ENCODE measurements at regions not wholly inside any gene's neighbourhood (a gene's known extent, or its start where the extent isn't known, plus 50 kb on each side); places are given as distances from the start of the nearest gene placed in this dataset.

- no peak for DNase-seq
Observed at GRCh38 chr5:98638111-98638510, 135.4 kb upstream of the RGMB start.

GRCh38 chr5:98638701-98639100 is 134.8 kb upstream of the RGMB start:
- Mint-ChIP-seq H3K27ac (no peak overlapping the region), H3K36me3 (ENCODE audit: low read depth) (no peaks in the 10 kb centered on the region), H3K27me3 (peaks cover 4% of the 10 kb centered on the region), H3K4me3 (no peak overlapping the region), H3K9me3 (ENCODE audit: low read depth) (no peaks in the 10 kb centered on the region), H3K4me1 (no peaks in the 10 kb centered on the region)
- intact Hi-C loops (cut with DNase I, micrococcal nuclease), result no loop called here
- CTCF ChIA-PET, result no interaction called here
- DNase-seq, result no peak
- POLR2A ChIA-PET, result no interaction called here
- no peak for ATAC-seq

More at GRCh38 chr5:98638111-98638510, 135.4 kb upstream of the RGMB start:
- ChIA-PET CTCF (no interaction called here), POLR2A (no interaction called here)
- intact Hi-C loops (cut with DNase I, micrococcal nuclease), result no loop called here
- no peak for ATAC-seq
- Mint-ChIP-seq H3K27ac (no peak overlapping the region), H3K27me3 (peaks cover 4% of the 10 kb centered on the region), H3K36me3 (ENCODE audit: low read depth) (no peaks in the 10 kb centered on the region), H3K4me1 (no peaks in the 10 kb centered on the region), H3K9me3 (ENCODE audit: low read depth) (no peaks in the 10 kb centered on the region), H3K4me3 (no peak overlapping the region)

- no peak for DNase-seq
- Mint-ChIP-seq H3K4me1 (no peaks in the 10 kb centered on the region), H3K4me3 (no peak overlapping the region), H3K36me3 (ENCODE audit: low read depth) (no peaks in the 10 kb centered on the region), H3K27me3 (peaks cover 4% of the 10 kb centered on the region), H3K27ac (no peak overlapping the region), H3K9me3 (ENCODE audit: low read depth) (no peaks in the 10 kb centered on the region)
- POLR2A ChIA-PET, result no interaction called here
- no peak for ATAC-seq
- intact Hi-C loops (cut with DNase I, micrococcal nuclease), result no loop called here
- CTCF ChIA-PET, result no interaction called here
Observed at GRCh38 chr5:98639274-98639673, 134.2 kb upstream of the RGMB start.

GRCh38 chr5:98641671-98642070 is 131.8 kb upstream of the RGMB start:
- no peaks in the 10 kb centered on the region for H3K36me3 Mint-ChIP-seq (ENCODE audit: low read depth)
- H3K4me3 Mint-ChIP-seq, result no peak overlapping the region
- no peaks in the 10 kb centered on the region for H3K4me1 Mint-ChIP-seq
- intact Hi-C loops (cut with DNase I, micrococcal nuclease), result no loop called here
- peaks cover 6% of the 10 kb centered on the region for H3K27me3 Mint-ChIP-seq
- DNase-seq (no peak), ATAC-seq (no peak)
- H3K9me3 Mint-ChIP-seq (ENCODE audit: low read depth), result no peaks in the 10 kb centered on the region
- CTCF ChIA-PET, result no interaction called here
- POLR2A ChIA-PET, result no interaction called here
- no peak overlapping the region for H3K27ac Mint-ChIP-seq

GRCh38 chr5:98643569-98643968 is 129.9 kb upstream of the RGMB start:
- intact Hi-C loops (cut with DNase I, micrococcal nuclease), result no loop called here
- H3K27me3 Mint-ChIP-seq, result peaks cover 6% of the 10 kb centered on the region
- CTCF ChIA-PET, result no interaction called here

GRCh38 chr5:98651715-98652114 is 121.7 kb upstream of the RGMB start:
- CTCF ChIA-PET, result interaction anchor here (0.6 kb wide), 1 partner anchor 391 kb away, joined by 3 read pairs; no protein-coding TSS in a partner anchor

More at GRCh38 chr5:98643569-98643968, 129.9 kb upstream of the RGMB start:
- POLR2A ChIA-PET, result no interaction called here
- H3K4me1 Mint-ChIP-seq, result no peaks in the 10 kb centered on the region
- no peaks in the 10 kb centered on the region for H3K36me3 Mint-ChIP-seq (ENCODE audit: low read depth)
- no peak overlapping the region for H3K27ac Mint-ChIP-seq
- no peak for ATAC-seq
- H3K4me3 Mint-ChIP-seq, result no peak overlapping the region
- H3K9me3 Mint-ChIP-seq (ENCODE audit: low read depth), result no peaks in the 10 kb centered on the region
- DNase-seq, result no peak

GRCh38 chr5:98656125-98656795 is 117.2 kb upstream of the RGMB start:
- Mint-ChIP-seq H3K27me3 (peaks cover 3% of the 10 kb centered on the region), H3K9me3 (ENCODE audit: low read depth) (no peaks in the 10 kb centered on the region), H3K4me1 (no peaks in the 10 kb centered on the region), H3K4me3 (no peak overlapping the region), H3K27ac (no peak overlapping the region), H3K36me3 (ENCODE audit: low read depth) (no peaks in the 10 kb centered on the region)
- intact Hi-C loops (cut with DNase I, micrococcal nuclease), result no loop called here
- no peak for DNase-seq
- ChIA-PET POLR2A (no interaction called here), CTCF (no interaction called here)
- no peak for ATAC-seq

More at GRCh38 chr5:98651715-98652114, 121.7 kb upstream of the RGMB start:
- no peaks in the 10 kb centered on the region for H3K4me1 Mint-ChIP-seq
- H3K9me3 Mint-ChIP-seq (ENCODE audit: low read depth), result no peaks in the 10 kb centered on the region
- no peak overlapping the region for H3K27ac Mint-ChIP-seq
- POLR2A ChIA-PET, result no interaction called here
- DNase-seq, result no peak
- H3K27me3 Mint-ChIP-seq, result peaks cover 2% of the 10 kb centered on the region
- intact Hi-C loops (cut with DNase I, micrococcal nuclease), result no loop called here
- H3K36me3 Mint-ChIP-seq (ENCODE audit: low read depth), result no peaks in the 10 kb centered on the region
- H3K4me3 Mint-ChIP-seq, result no peak overlapping the region
- ATAC-seq, result no peak

- intact Hi-C loops (cut with DNase I, micrococcal nuclease), result no loop called here
- Mint-ChIP-seq H3K27ac (no peak overlapping the region), H3K36me3 (ENCODE audit: low read depth) (no peaks in the 10 kb centered on the region), H3K27me3 (peaks cover 3% of the 10 kb centered on the region), H3K4me3 (no peak overlapping the region), H3K9me3 (ENCODE audit: low read depth) (no peaks in the 10 kb centered on the region), H3K4me1 (no peaks in the 10 kb centered on the region)
- ChIA-PET CTCF (no interaction called here), POLR2A (no interaction called here)
- DNase-seq (no peak), ATAC-seq (no peak)
Observed at GRCh38 chr5:98656796-98657195, 116.7 kb upstream of the RGMB start.

- H3K4me3 Mint-ChIP-seq, result no peak overlapping the region
- ATAC-seq, result no peak
- intact Hi-C loops (cut with DNase I, micrococcal nuclease), result no loop called here
- H3K9me3 Mint-ChIP-seq (ENCODE audit: low read depth), result no peaks in the 10 kb centered on the region
- peaks cover 3% of the 10 kb centered on the region for H3K27me3 Mint-ChIP-seq
- H3K4me1 Mint-ChIP-seq, result no peaks in the 10 kb centered on the region
- no peaks in the 10 kb centered on the region for H3K36me3 Mint-ChIP-seq (ENCODE audit: low read depth)
- H3K27ac Mint-ChIP-seq, result no peak overlapping the region
- ChIA-PET POLR2A (no interaction called here), CTCF (no interaction called here)
- no peak for DNase-seq
Observed at GRCh38 chr5:98657559-98657958, 115.9 kb upstream of the RGMB start.

GRCh38 chr5:98663521-98663920 is 109.9 kb upstream of the RGMB start:
- CTCF ChIA-PET, result no interaction called here
- no peak overlapping the region for H3K27ac Mint-ChIP-seq
- POLR2A ChIA-PET, result no interaction called here
- no peak for DNase-seq
- no peak for ATAC-seq
- H3K9me3 Mint-ChIP-seq (ENCODE audit: low read depth), result peaks cover 3% of the 10 kb centered on the region
- peaks cover 9% of the 10 kb centered on the region for H3K27me3 Mint-ChIP-seq
- intact Hi-C loops (cut with DNase I, micrococcal nuclease), result no loop called here
- no peaks in the 10 kb centered on the region for H3K36me3 Mint-ChIP-seq (ENCODE audit: low read depth)
- H3K4me1 Mint-ChIP-seq, result no peaks in the 10 kb centered on the region
- H3K4me3 Mint-ChIP-seq, result no peak overlapping the region

GRCh38 chr5:98664736-98665135 is 108.7 kb upstream of the RGMB start:
- ATAC-seq, result no peak
- Mint-ChIP-seq H3K36me3 (ENCODE audit: low read depth) (no peaks in the 10 kb centered on the region), H3K27ac (no peak overlapping the region), H3K9me3 (ENCODE audit: low read depth) (peaks cover 3% of the 10 kb centered on the region), H3K27me3 (peaks cover 6% of the 10 kb centered on the region), H3K4me1 (no peaks in the 10 kb centered on the region), H3K4me3 (no peak overlapping the region)
- ChIA-PET CTCF (no interaction called here), POLR2A (no interaction called here)
- DNase-seq, result no peak
- intact Hi-C loops (cut with DNase I, micrococcal nuclease), result no loop called here

GRCh38 chr5:98679963-98680362 is 93.5 kb upstream of the RGMB start:
- intact Hi-C loops (cut with DNase I, micrococcal nuclease), result no loop called here
- DNase-seq (no peak), ATAC-seq (no peak)
- Mint-ChIP-seq H3K27ac (no peak overlapping the region), H3K9me3 (ENCODE audit: low read depth) (peaks cover 2% of the 10 kb centered on the region), H3K27me3 (peaks cover 2% of the 10 kb centered on the region), H3K4me1 (no peaks in the 10 kb centered on the region), H3K4me3 (no peak overlapping the region), H3K36me3 (ENCODE audit: low read depth) (no peaks in the 10 kb centered on the region)
- ChIA-PET CTCF (no interaction called here), POLR2A (no interaction called here)

GRCh38 chr5:98690002-98690401 is 83.5 kb upstream of the RGMB start:
- Mint-ChIP-seq H3K27ac (no peak overlapping the region), H3K27me3 (no peaks in the 10 kb centered on the region), H3K36me3 (ENCODE audit: low read depth) (no peaks in the 10 kb centered on the region), H3K9me3 (ENCODE audit: low read depth) (peaks cover 28% of the 10 kb centered on the region), H3K4me3 (no peak overlapping the region), H3K4me1 (no peaks in the 10 kb centered on the region)
- intact Hi-C loops (cut with DNase I, micrococcal nuclease), result no loop called here
- ChIA-PET CTCF (no interaction called here), POLR2A (no interaction called here)
- no peak for DNase-seq
- no peak for ATAC-seq
